ENCODE measurements at regions not wholly inside any gene's neighbourhood (a gene's known extent, or its start where the extent isn't known, plus 50 kb on each side); places are given as distances from the start of the nearest gene placed in this dataset.

DNA sequence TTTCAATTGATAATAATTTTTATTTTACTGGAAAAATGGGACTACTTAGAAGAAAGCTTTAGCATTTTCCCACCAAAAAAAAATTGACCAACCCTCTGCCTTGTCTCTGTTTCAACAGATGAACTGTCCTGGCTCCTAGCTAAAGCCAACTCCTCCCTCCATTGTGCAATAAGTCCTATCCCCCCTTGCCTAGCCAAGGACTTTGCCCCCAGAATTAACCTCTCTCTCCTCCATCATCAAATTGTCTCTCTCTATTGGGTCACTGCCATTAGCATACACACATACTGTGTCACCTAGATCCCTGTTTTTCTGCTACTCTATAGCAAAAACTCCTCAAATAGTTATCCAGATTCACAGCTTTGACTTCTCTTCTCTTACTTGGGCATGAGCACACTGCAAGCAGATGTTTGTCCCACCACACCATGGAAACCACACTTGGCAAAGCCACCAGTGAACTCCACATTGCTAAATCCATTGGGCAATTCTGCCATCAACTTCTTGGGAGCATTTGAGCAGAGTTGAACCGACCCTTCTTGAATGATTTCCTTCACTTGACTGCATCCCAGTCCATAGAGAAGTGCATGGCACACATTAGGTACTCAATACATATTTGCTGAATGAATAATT, 91.4 kb upstream of the NEBL start:
- TF ChIP-seq CREB1 (IDR thresholded peaks at IDR 0.05; ENCODE audit: low read depth): no peak
- no peak for TF ChIP-seq TCF12 (IDR thresholded peaks at IDR 0.05; ENCODE audit: low read depth)

All from Ishikawa (cell line).